Lower leg skin (tissue), 3 donors: ENCODE measurements at regions not wholly inside any gene's neighbourhood (a gene's known extent, or its start where the extent isn't known, plus 50 kb on each side); places are given as distances from the start of the nearest gene placed in this dataset.

ENCODE experiments used
- POLR2A ChIP-seq, 2 donors: fragments of 450-650 bp; IDR thresholded peaks; one replicate each; pipeline ENCODE4 v1.6.1; 2016 to 2017; ENCODE audit warnings: antibody characterized with exemption in 2 of 2, mild to moderate bottlenecking in 1 of 2, moderate library complexity in 1 of 2
- TF ChIP-seq, protein P1 (sequence below), 3 donors: fragments of 450-650 bp; IDR thresholded peaks; one replicate each; pipeline ENCODE4 v1.5.1; 2016; ENCODE audit warnings: antibody characterized with exemption in 3 of 3, mild to moderate bottlenecking in 3 of 3, moderate library complexity in 2 of 3

- TF ChIP-seq, protein P1, sequence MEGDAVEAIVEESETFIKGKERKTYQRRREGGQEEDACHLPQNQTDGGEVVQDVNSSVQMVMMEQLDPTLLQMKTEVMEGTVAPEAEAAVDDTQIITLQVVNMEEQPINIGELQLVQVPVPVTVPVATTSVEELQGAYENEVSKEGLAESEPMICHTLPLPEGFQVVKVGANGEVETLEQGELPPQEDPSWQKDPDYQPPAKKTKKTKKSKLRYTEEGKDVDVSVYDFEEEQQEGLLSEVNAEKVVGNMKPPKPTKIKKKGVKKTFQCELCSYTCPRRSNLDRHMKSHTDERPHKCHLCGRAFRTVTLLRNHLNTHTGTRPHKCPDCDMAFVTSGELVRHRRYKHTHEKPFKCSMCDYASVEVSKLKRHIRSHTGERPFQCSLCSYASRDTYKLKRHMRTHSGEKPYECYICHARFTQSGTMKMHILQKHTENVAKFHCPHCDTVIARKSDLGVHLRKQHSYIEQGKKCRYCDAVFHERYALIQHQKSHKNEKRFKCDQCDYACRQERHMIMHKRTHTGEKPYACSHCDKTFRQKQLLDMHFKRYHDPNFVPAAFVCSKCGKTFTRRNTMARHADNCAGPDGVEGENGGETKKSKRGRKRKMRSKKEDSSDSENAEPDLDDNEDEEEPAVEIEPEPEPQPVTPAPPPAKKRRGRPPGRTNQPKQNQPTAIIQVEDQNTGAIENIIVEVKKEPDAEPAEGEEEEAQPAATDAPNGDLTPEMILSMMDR (IDR thresholded peaks at IDR 0.05), result no peak
- no peak for TF ChIP-seq POLR2A (IDR thresholded peaks at IDR 0.05)
Observed at GRCh38 chr1:238772322-238772721, 614.0 kb upstream of the CHRM3 start.
